SK-N-SH treated with all-trans-retinoic acid at 6 μM for 48 hours (cell line): ENCODE measurements at regions not wholly inside any gene's neighbourhood (a gene's known extent, or its start where the extent isn't known, plus 50 kb on each side); places are given as distances from the start of the nearest gene placed in this dataset.

Source experiments
- ATAC-seq: fragments of 200-7000 bp; cut with Tn5 transposase; 3 replicates; pipeline ENCODE4 v1.9.1; 2020; ENCODE audit warnings: mild to moderate bottlenecking, moderate library complexity
- ARNTL ChIP-seq: fragments of 450-650 bp; formaldehyde crosslinking; IDR thresholded peaks from 2 replicates; pipeline ENCODE4 v1.5.0; 2020; ENCODE audit warnings: low read depth, mild to moderate bottlenecking, moderate library complexity, borderline replicate concordance
- BACH2 ChIP-seq: fragments of 250-450 bp; sonication (Bioruptor Pico); IDR thresholded peaks from 2 replicates; pipeline ENCODE4 v1.9.0; 2021; ENCODE audit warnings: mild to moderate bottlenecking, borderline replicate concordance
- CSDC2 ChIP-seq: fragments of 250-450 bp; sonication (Bioruptor Pico); IDR thresholded peaks from 2 replicates; pipeline ENCODE4 v1.5.0; 2020; ENCODE audit warnings: mild to moderate bottlenecking, moderate library complexity
- ESRRG ChIP-seq: fragments of 250-450 bp; sonication (Bioruptor Pico); IDR thresholded peaks from 2 replicates; pipeline ENCODE4 v1.6.1; 2021; ENCODE audit warnings: mild to moderate bottlenecking
- GLIS3 ChIP-seq: fragments of 250-450 bp; sonication (Bioruptor Pico); IDR thresholded peaks from 2 replicates; pipeline ENCODE4 v1.5.0; 2020; ENCODE audit warnings: mild to moderate bottlenecking, moderate library complexity
- OSR1 ChIP-seq: fragments of 250-450 bp; sonication (Bioruptor Pico); IDR thresholded peaks from 2 replicates; pipeline ENCODE4 v1.8.0; 2022; ENCODE audit warnings: moderate library complexity, mild to moderate bottlenecking, inconsistent platforms
- PPARA ChIP-seq: fragments of 250-450 bp; sonication (Bioruptor Pico); IDR thresholded peaks from 2 replicates; pipeline ENCODE4 v1.5.0; 2020; ENCODE audit warnings: mild to moderate bottlenecking, borderline replicate concordance
- RARB ChIP-seq: fragments of 250-450 bp; sonication (Bioruptor Pico); IDR thresholded peaks from 2 replicates; pipeline ENCODE4 v1.8.0; 2021; ENCODE audit warnings: mild to moderate bottlenecking, moderate library complexity
- SNAI2 ChIP-seq: fragments of 250-450 bp; sonication (Bioruptor Pico); IDR thresholded peaks from 2 replicates; pipeline ENCODE4 v1.5.0; 2020; ENCODE audit warnings: mild to moderate bottlenecking, moderate library complexity
- TCF4 ChIP-seq: fragments of 250-450 bp; sonication (Bioruptor Pico); IDR thresholded peaks from 2 replicates; pipeline ENCODE4 v1.8.0; 2021; ENCODE audit warnings: mild to moderate bottlenecking, moderate library complexity, borderline replicate concordance
- ZC3H10 ChIP-seq: fragments of 250-450 bp; sonication (Bioruptor Pico); IDR thresholded peaks from 2 replicates; pipeline ENCODE4 v1.5.1; 2021; ENCODE audit warnings: mild to moderate bottlenecking, moderate library complexity
- ZFP3 ChIP-seq: fragments of 250-450 bp; sonication (Bioruptor Pico); IDR thresholded peaks from 2 replicates; pipeline ENCODE4 v1.5.0; 2020; ENCODE audit warnings: mild to moderate bottlenecking, moderate library complexity
- ZFP30 ChIP-seq: fragments of 450-650 bp; formaldehyde crosslinking; IDR thresholded peaks from 2 replicates; pipeline ENCODE4 v1.5.0; 2022; ENCODE audit warnings: mild to moderate bottlenecking, moderate library complexity
- ZNF565 ChIP-seq: fragments of 450-650 bp; formaldehyde crosslinking; conservative IDR thresholded peaks from 2 replicates; pipeline ENCODE4 v1.5.0; 2020; ENCODE audit warnings: low read depth, mild to moderate bottlenecking, moderate library complexity
- ZNF70 ChIP-seq: fragments of 450-650 bp; formaldehyde crosslinking; IDR thresholded peaks from 2 replicates; pipeline ENCODE4 v1.5.0; 2020; ENCODE audit warnings: mild to moderate bottlenecking, moderate library complexity
- ZNF8 ChIP-seq: fragments of 450-650 bp; formaldehyde crosslinking; IDR thresholded peaks from 2 replicates; pipeline ENCODE4 v1.5.0; 2020; ENCODE audit warnings: mild to moderate bottlenecking, moderate library complexity
- TF ChIP-seq, protein P1 (sequence below): fragments of 250-450 bp; sonication (Bioruptor Pico); IDR thresholded peaks from 2 replicates; pipeline ENCODE4 v1.8.0; 2020; ENCODE audit warnings: mild to moderate bottlenecking, moderate library complexity, borderline replicate concordance
- TF ChIP-seq, protein P2 (sequence below): fragments of 250-450 bp; sonication (Bioruptor Pico); IDR thresholded peaks from 2 replicates; pipeline ENCODE4 v1.5.1; 2020; ENCODE audit warnings: low read depth, mild to moderate bottlenecking, moderate library complexity
- TF ChIP-seq, protein P3 (sequence below): fragments of 250-450 bp; sonication (Bioruptor Pico); IDR thresholded peaks from 2 replicates; pipeline ENCODE4 v1.5.0; 2020; ENCODE audit warnings: mild to moderate bottlenecking, moderate library complexity
- TF ChIP-seq, protein P4 (sequence below): fragments of 250-450 bp; sonication (Bioruptor Pico); IDR thresholded peaks from 2 replicates; pipeline ENCODE4 v1.5.1; 2021; ENCODE audit warnings: mild to moderate bottlenecking, moderate library complexity
- TF ChIP-seq, protein P5 (sequence below): fragments of 250-450 bp; sonication (Bioruptor Pico); IDR thresholded peaks from 2 replicates; pipeline ENCODE4 v1.8.0; 2021; ENCODE audit warnings: low read depth, mild to moderate bottlenecking, moderate library complexity, borderline replicate concordance

DNA sequence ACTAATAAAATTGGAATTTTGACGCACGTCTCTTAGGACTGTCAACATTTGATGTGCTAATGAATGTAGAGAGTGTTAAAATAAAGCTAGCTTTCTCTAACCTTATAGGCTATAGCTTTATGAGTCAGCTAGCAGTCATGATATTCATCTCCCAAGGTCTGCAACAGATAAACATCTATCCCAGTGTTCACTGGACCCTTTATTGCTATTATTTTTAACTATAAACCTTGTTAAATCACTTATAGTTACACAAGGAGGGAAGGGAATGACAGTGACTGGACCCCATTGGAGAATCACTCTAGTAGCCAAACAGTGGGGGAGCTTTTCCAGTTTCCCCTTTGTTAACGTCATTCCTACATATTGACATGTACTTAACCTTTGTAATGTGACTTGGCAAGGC is 67.9 kb upstream of the SHISA3 start (continued):
- TF ChIP-seq, protein P1, sequence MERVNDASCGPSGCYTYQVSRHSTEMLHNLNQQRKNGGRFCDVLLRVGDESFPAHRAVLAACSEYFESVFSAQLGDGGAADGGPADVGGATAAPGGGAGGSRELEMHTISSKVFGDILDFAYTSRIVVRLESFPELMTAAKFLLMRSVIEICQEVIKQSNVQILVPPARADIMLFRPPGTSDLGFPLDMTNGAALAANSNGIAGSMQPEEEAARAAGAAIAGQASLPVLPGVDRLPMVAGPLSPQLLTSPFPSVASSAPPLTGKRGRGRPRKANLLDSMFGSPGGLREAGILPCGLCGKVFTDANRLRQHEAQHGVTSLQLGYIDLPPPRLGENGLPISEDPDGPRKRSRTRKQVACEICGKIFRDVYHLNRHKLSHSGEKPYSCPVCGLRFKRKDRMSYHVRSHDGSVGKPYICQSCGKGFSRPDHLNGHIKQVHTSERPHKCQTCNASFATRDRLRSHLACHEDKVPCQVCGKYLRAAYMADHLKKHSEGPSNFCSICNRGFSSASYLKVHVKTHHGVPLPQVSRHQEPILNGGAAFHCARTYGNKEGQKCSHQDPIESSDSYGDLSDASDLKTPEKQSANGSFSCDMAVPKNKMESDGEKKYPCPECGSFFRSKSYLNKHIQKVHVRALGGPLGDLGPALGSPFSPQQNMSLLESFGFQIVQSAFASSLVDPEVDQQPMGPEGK (CRISPR knock-in tag): no peak
- TF ChIP-seq CSDC2 (CRISPR knock-in tag): no peak
- TF ChIP-seq, all 23 proteins: peak for 0

DNA sequence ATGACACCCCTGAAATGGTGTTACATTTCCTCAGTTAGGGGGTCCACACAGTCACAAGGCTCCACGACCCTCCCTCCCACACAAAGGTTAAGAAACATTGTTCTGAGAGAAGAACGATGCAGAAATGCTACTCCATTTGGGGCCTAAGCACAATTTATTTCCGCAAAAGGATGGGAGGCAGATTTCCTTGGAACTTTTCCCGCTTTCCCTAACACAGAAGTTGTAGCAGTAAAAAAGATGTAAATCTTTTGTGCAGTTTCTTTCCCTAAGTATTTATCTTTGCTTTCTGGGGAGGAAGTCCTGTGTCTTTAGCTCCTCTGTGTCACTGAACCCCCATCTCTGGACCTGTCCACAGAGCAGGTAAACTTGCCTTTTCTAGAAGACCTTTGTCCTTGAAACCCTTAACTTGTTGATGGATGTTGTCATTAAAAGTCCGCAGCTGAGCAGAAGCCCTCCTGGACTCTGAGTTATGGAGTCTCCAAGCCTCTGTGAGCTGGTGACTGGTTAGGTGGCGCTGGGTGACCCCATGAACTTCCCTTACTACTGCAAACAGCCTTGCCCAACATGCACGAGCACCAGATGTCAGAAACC is 67.2 kb upstream of the SHISA3 start:
- TF ChIP-seq ZFP30 (CRISPR knock-in tag) (no peak), ZNF70 (CRISPR knock-in tag) (no peak), GLIS3 (no peak), ZNF8 (CRISPR knock-in tag) (no peak), RARB (CRISPR knock-in tag) (no peak)
- TF ChIP-seq, protein P2, sequence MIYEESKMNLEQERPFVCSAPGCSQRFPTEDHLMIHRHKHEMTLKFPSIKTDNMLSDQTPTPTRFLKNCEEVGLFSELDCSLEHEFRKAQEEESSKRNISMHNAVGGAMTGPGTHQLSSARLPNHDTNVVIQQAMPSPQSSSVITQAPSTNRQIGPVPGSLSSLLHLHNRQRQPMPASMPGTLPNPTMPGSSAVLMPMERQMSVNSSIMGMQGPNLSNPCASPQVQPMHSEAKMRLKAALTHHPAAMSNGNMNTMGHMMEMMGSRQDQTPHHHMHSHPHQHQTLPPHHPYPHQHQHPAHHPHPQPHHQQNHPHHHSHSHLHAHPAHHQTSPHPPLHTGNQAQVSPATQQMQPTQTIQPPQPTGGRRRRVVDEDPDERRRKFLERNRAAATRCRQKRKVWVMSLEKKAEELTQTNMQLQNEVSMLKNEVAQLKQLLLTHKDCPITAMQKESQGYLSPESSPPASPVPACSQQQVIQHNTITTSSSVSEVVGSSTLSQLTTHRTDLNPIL (CRISPR knock-in tag): no peak
- TF ChIP-seq, protein P3, sequence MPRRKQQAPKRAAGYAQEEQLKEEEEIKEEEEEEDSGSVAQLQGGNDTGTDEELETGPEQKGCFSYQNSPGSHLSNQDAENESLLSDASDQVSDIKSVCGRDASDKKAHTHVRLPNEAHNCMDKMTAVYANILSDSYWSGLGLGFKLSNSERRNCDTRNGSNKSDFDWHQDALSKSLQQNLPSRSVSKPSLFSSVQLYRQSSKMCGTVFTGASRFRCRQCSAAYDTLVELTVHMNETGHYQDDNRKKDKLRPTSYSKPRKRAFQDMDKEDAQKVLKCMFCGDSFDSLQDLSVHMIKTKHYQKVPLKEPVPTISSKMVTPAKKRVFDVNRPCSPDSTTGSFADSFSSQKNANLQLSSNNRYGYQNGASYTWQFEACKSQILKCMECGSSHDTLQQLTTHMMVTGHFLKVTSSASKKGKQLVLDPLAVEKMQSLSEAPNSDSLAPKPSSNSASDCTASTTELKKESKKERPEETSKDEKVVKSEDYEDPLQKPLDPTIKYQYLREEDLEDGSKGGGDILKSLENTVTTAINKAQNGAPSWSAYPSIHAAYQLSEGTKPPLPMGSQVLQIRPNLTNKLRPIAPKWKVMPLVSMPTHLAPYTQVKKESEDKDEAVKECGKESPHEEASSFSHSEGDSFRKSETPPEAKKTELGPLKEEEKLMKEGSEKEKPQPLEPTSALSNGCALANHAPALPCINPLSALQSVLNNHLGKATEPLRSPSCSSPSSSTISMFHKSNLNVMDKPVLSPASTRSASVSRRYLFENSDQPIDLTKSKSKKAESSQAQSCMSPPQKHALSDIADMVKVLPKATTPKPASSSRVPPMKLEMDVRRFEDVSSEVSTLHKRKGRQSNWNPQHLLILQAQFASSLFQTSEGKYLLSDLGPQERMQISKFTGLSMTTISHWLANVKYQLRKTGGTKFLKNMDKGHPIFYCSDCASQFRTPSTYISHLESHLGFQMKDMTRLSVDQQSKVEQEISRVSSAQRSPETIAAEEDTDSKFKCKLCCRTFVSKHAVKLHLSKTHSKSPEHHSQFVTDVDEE (CRISPR knock-in tag): no peak
- ATAC-seq: no peak

DNA sequence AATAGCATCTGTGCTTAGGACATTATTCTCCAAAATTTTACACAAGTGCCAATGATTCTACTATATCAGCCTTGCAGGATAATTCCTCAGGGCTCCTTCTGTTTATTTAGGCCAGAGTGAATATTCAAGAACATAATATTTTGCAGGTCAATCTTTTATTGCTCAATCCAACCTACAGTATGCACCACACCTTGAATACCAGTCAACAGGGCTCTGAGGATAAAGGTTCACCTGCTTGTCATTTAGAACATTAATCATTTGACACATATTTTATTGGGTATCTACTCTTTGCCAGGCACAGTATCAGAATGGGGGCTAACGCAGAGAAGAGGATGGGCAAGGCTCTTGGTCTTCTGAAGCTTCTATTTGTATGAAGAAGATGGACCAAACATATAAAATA is 66.2 kb upstream of the SHISA3 start:
- ATAC-seq: no peak
- TF ChIP-seq ZC3H10 (CRISPR knock-in tag): no peak

DNA sequence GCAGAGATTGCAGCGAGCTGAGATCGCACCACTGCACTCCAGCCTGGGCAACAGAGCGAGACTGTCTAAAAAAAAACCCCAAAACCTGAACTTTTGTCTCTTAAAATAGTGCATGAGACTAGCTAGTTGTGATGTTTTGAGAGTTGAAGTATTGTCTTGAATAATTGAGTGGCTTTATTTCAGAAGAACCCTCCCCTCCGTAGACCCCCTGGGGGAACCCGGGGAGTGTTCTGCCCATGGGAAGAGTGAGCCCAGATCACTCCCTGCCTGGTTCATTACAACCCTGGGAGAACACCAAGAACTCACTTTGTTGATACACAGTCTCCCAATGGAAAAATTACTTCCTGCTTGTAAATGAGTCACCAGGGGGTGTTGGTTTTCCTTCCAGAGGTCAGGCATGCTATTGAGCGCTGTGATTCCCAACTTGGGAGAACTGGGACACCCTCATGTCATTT is 65.3 kb upstream of the SHISA3 start:
- no peak for ATAC-seq
- TF ChIP-seq ZC3H10 (CRISPR knock-in tag): no peak
- TF ChIP-seq ARNTL (CRISPR knock-in tag): no peak
- TF ChIP-seq GLIS3: no peak
- TF ChIP-seq, protein P3 (CRISPR knock-in tag): no peak
- no peak for TF ChIP-seq ZFP30 (CRISPR knock-in tag)
- no peak for TF ChIP-seq TCF4 (CRISPR knock-in tag)
- TF ChIP-seq OSR1 (CRISPR knock-in tag): no peak
- TF ChIP-seq, protein P4, sequence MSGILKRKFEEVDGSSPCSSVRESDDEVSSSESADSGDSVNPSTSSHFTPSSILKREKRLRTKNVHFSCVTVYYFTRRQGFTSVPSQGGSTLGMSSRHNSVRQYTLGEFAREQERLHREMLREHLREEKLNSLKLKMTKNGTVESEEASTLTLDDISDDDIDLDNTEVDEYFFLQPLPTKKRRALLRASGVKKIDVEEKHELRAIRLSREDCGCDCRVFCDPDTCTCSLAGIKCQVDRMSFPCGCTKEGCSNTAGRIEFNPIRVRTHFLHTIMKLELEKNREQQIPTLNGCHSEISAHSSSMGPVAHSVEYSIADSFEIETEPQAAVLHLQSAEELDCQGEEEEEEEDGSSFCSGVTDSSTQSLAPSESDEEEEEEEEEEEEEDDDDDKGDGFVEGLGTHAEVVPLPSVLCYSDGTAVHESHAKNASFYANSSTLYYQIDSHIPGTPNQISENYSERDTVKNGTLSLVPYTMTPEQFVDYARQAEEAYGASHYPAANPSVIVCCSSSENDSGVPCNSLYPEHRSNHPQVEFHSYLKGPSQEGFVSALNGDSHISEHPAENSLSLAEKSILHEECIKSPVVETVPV (CRISPR knock-in tag): no peak
- TF ChIP-seq SNAI2: no peak
- TF ChIP-seq, protein P2 (CRISPR knock-in tag): no peak
- TF ChIP-seq ZNF565 (CRISPR knock-in tag): no peak
- no peak for TF ChIP-seq RARB (CRISPR knock-in tag)
- TF ChIP-seq CSDC2 (CRISPR knock-in tag): no peak
- TF ChIP-seq PPARA: no peak
- no peak for TF ChIP-seq ZNF8 (CRISPR knock-in tag)
- no peak for TF ChIP-seq BACH2 (CRISPR knock-in tag)
- TF ChIP-seq ESRRG (CRISPR knock-in tag): no peak
- no peak for TF ChIP-seq ZFP3 (CRISPR knock-in tag)
- TF ChIP-seq, protein P5, sequence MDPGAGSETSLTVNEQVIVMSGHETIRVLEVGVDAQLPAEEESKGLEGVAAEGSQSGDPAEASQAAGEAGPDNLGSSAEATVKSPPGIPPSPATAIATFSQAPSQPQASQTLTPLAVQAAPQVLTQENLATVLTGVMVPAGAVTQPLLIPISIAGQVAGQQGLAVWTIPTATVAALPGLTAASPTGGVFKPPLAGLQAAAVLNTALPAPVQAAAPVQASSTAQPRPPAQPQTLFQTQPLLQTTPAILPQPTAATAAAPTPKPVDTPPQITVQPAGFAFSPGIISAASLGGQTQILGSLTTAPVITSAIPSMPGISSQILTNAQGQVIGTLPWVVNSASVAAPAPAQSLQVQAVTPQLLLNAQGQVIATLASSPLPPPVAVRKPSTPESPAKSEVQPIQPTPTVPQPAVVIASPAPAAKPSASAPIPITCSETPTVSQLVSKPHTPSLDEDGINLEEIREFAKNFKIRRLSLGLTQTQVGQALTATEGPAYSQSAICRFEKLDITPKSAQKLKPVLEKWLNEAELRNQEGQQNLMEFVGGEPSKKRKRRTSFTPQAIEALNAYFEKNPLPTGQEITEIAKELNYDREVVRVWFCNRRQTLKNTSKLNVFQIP (CRISPR knock-in tag): no peak
